Tibial artery (tissue), 4 donors: ENCODE measurements at regions not wholly inside any gene's neighbourhood (a gene's known extent, or its start where the extent isn't known, plus 50 kb on each side); places are given as distances from the start of the nearest gene placed in this dataset.

Experiments used
- DNase-seq, 2 donors: peaks; one replicate each; pipeline ENCODE4 v3.0.0-alpha.2; 2019
- H3K27ac ChIP-seq, 2 donors: fragments of 200-600 bp; sonication (generic) in 1 of 2; 1 replicate in 1 of 2; 2 replicates in 1 of 2; pipeline ENCODE4 v1.5.1; 2018 to 2019; ENCODE audit warnings: mild to moderate bottlenecking in 1 of 2
- H3K27me3 ChIP-seq, 2 donors: fragments of 200-600 bp; sonication (generic) in 1 of 2; one replicate each; pipeline versions ENCODE4 v1.5.1 to v1.6.0; 2016 to 2019
- H3K36me3 ChIP-seq, 3 donors: fragments of 200-600 bp; sonication (generic) in 2 of 3; one replicate each; pipeline ENCODE4 v1.5.1; 2016 to 2019; ENCODE audit warnings: mild to moderate bottlenecking in 2 of 3
- H3K4me1 ChIP-seq, 4 donors: fragments of 200-600 bp; sonication (generic) in 2 of 4; 1 replicate in 3 of 4; 2 replicates in 1 of 4; pipeline ENCODE4 v1.5.1; 2016 to 2019
- H3K4me3 ChIP-seq, 2 donors: fragments of 200-600 bp; sonication (generic) in 1 of 2; 1 replicate in 1 of 2; 2 replicates in 1 of 2; pipeline ENCODE4 v1.5.1; 2018 to 2019; ENCODE audit warnings: mild to moderate bottlenecking in 2 of 2
- H3K9me3 ChIP-seq, 3 donors: fragments of 200-600 bp; sonication (generic) in 1 of 3; one replicate each; pipeline ENCODE4 v1.5.1; 2016 to 2019
- intact Hi-C: fragments of 100-400 bp; cut with DNase I; formaldehyde crosslinking; loops from one replicate; pipeline ENCODE4 v1.15.0; 2023; ENCODE audit warnings: low total_unique reads
- TF ChIP-seq, protein P1 (sequence below), 2 experiments: fragments of 200-600 bp in 1 of 2; fragments of 450-650 bp in 1 of 2; IDR thresholded peaks; one replicate each; pipeline ENCODE4 v1.5.1; 2017 to 2019; ENCODE audit warnings: antibody characterized with exemption in 2 of 2, mild to moderate bottlenecking in 1 of 2, moderate library complexity in 1 of 2

DNA sequence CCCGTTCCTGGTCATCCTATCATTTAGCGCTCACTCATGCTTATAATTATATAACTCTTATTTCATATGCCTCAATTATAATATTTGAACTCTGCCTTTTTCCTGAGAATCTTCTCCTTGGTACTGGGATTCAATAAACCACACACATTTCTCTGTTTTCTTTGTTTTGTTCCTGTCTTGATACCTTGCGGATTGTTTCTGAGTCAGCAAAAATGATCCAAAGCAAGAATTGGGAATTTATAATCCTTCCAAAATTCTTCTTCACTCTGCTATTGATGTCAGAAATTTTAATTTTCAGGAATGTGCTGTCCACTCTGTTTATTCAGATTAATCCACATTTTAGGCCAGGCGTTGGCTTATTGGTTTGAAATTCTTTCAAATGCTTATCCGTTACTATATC lies 886.0 kb downstream of the SUCLG1 start:
- Histone ChIP-seq H3K36me3 (no peaks in the 10 kb centered on the region), H3K4me1 (no peaks in the 10 kb centered on the region), H3K27ac (no peak overlapping the region), H3K27me3 (no peaks in the 10 kb centered on the region), H3K4me3 (no peak overlapping the region), H3K9me3 (no peaks in the 10 kb centered on the region)
- TF ChIP-seq, protein P1, sequence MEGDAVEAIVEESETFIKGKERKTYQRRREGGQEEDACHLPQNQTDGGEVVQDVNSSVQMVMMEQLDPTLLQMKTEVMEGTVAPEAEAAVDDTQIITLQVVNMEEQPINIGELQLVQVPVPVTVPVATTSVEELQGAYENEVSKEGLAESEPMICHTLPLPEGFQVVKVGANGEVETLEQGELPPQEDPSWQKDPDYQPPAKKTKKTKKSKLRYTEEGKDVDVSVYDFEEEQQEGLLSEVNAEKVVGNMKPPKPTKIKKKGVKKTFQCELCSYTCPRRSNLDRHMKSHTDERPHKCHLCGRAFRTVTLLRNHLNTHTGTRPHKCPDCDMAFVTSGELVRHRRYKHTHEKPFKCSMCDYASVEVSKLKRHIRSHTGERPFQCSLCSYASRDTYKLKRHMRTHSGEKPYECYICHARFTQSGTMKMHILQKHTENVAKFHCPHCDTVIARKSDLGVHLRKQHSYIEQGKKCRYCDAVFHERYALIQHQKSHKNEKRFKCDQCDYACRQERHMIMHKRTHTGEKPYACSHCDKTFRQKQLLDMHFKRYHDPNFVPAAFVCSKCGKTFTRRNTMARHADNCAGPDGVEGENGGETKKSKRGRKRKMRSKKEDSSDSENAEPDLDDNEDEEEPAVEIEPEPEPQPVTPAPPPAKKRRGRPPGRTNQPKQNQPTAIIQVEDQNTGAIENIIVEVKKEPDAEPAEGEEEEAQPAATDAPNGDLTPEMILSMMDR (IDR thresholded peaks at IDR 0.05), result no peak
- intact Hi-C loops, result no loop called here
- DNase-seq, result no peak

DNA sequence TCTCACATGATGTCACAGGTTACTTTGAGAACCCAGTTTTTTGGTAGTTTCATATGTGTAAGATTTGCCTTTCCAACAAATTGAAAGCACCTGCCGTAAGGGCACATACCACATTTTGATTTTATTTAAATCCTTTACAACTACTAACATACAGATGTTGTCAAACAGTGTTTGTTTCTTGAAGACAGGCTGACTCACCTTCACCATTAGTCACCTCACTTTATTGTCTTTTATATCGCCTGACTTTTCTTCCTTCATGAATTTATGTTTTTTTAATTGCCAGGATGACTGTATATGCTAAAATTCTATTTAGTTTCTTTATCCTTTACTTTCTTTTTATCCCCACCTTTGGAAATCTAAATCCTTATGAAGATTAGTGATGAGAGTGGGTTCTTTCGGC lies 886.7 kb downstream of the SUCLG1 start:
- H3K36me3 ChIP-seq, result no peaks in the 10 kb centered on the region
- TF ChIP-seq, protein P1 (IDR thresholded peaks at IDR 0.05), result no peak
- no peaks in the 10 kb centered on the region for H3K27me3 ChIP-seq
- DNase-seq, result no peak
- no peaks in the 10 kb centered on the region for H3K9me3 ChIP-seq
- H3K27ac ChIP-seq, result no peak overlapping the region
- intact Hi-C loops, result no loop called here
- no peaks in the 10 kb centered on the region for H3K4me1 ChIP-seq
- no peak overlapping the region for H3K4me3 ChIP-seq

DNA sequence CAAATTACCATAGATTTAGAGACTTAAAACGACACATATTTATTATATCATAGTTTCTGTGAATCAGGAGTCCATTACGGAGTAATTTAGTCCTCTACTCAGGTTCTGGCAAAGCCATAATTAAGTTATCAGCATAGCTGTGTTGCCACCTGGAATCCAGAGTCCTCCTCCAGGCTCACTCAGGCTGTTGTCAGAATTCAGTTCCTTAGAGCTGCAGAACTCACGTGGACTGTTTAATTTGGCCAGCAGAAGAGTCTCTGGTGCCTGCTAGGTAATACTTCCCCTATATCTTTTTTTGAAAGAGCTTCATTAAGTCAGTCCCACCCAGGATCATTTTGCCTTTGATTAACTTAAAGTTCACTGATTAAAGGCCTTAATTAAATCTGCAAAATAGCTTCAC lies 891.5 kb downstream of the SUCLG1 start:
- Histone ChIP-seq H3K27ac (no peak overlapping the region), H3K4me1 (no peaks in the 10 kb centered on the region), H3K27me3 (no peaks in the 10 kb centered on the region), H3K4me3 (no peak overlapping the region), H3K36me3 (no peaks in the 10 kb centered on the region), H3K9me3 (no peaks in the 10 kb centered on the region)
- no peak for DNase-seq
- intact Hi-C loops, result no loop called here
- TF ChIP-seq, protein P1 (IDR thresholded peaks at IDR 0.05), result no peak

DNA sequence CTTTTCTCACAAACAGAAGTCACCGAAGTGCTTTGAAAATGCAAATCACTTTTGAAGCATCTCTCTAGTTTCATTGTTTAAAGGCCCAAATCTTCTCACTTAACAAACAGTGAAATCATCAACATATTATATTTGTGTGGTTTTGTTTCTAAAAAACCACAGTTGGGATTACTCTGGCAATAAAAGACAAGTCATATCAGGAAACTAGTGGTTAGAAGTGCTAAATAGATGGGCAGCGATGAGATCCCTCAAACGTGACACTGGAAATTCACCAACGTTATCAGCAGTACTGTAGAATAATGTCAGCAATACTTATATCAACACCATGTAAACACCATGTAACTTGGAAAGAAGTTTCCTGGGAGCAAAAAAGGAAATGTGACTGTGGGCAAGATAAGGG lies 893.5 kb downstream of the SUCLG1 start:
- DNase-seq, result no peak
- H3K9me3 ChIP-seq, result no peaks in the 10 kb centered on the region
- H3K27ac ChIP-seq, result no peak overlapping the region
- no peaks in the 10 kb centered on the region for H3K27me3 ChIP-seq
- H3K4me3 ChIP-seq, result no peak overlapping the region
- TF ChIP-seq, protein P1 (IDR thresholded peaks at IDR 0.05), result no peak
- intact Hi-C loops, result no loop called here
- H3K36me3 ChIP-seq, result no peaks in the 10 kb centered on the region
- H3K4me1 ChIP-seq, result no peaks in the 10 kb centered on the region

DNA sequence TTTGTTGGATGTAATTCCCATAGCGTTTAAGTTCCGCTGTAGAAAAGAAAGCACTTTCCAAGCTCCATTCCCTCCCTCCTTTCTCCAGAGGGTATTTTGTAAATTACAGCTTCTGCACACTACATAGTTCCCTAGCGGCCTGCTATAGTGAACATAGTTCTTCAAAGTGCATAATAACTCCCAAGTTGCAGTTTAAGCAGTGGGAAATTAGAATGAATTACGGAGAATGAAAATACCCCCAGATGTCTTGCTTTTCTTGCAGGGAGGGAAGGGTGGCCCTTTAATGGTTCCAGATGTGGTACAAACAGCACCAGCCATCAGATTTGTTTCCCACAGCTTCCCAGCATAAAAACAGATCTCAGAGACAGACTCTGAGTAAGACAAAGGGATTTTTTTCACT lies 893.9 kb downstream of the SUCLG1 start:
- intact Hi-C loops, result no loop called here
- DNase-seq, result no peak
- Histone ChIP-seq H3K27me3 (no peaks in the 10 kb centered on the region), H3K27ac (no peak overlapping the region), H3K9me3 (no peaks in the 10 kb centered on the region), H3K36me3 (no peaks in the 10 kb centered on the region), H3K4me3 (no peak overlapping the region), H3K4me1 (no peaks in the 10 kb centered on the region)
- TF ChIP-seq, protein P1 (IDR thresholded peaks at IDR 0.05), result no peak

DNA sequence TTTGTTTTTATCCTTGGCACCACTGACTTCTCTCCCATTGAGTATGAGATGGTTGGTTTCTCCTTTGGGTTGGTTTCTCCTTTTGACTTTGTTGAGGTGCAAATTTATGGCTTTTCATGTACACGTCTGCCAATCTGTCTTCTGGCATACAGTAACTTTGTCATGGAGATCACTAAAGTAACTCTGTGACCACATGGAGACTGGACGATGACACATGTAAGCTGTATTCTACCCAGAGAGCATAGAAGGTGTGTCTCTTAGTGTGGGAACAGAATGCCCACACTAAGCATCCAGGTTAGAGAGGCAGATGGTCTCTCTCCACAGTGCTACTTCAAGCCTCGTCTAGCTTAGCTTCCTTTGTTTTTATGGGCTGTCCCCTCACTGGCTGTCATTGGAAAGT lies 897.5 kb downstream of the SUCLG1 start:
- no peak overlapping the region for H3K4me3 ChIP-seq

More for the DNA sequence above, 897.5 kb downstream of the SUCLG1 start:
- Histone ChIP-seq H3K4me1 (no peaks in the 10 kb centered on the region), H3K27me3 (no peaks in the 10 kb centered on the region), H3K36me3 (no peaks in the 10 kb centered on the region), H3K9me3 (no peaks in the 10 kb centered on the region), H3K27ac (no peak overlapping the region)
- intact Hi-C loops, result no loop called here
- TF ChIP-seq, protein P1 (IDR thresholded peaks at IDR 0.05), result no peak
- no peak for DNase-seq
